ENCODE measurements at regions not wholly inside any gene's neighbourhood (a gene's known extent, or its start where the extent isn't known, plus 50 kb on each side); places are given as distances from the start of the nearest gene placed in this dataset.

GRCh38 chr13:100853434-100853833 is 178.8 kb upstream of the TMTC4 start:
- TF ChIP-seq CTCF (conservative IDR thresholded peaks at IDR 0.05; ENCODE audit: low read length) (no peak), EZH2phosphoT487 (IDR thresholded peaks at IDR 0.05; ENCODE audit: borderline replicate concordance, low read depth, low read length) (no peak)

Measured in OCI-LY7 (cell line).